KG1 (cell line): ENCODE measurements at regions not wholly inside any gene's neighbourhood (a gene's known extent, or its start where the extent isn't known, plus 50 kb on each side); places are given as distances from the start of the nearest gene placed in this dataset.

Source experiments
- DNase-seq: peaks from one replicate; lab custom pipeline; 2025; lab: John Stamatoyannopoulos, UW

DNA sequence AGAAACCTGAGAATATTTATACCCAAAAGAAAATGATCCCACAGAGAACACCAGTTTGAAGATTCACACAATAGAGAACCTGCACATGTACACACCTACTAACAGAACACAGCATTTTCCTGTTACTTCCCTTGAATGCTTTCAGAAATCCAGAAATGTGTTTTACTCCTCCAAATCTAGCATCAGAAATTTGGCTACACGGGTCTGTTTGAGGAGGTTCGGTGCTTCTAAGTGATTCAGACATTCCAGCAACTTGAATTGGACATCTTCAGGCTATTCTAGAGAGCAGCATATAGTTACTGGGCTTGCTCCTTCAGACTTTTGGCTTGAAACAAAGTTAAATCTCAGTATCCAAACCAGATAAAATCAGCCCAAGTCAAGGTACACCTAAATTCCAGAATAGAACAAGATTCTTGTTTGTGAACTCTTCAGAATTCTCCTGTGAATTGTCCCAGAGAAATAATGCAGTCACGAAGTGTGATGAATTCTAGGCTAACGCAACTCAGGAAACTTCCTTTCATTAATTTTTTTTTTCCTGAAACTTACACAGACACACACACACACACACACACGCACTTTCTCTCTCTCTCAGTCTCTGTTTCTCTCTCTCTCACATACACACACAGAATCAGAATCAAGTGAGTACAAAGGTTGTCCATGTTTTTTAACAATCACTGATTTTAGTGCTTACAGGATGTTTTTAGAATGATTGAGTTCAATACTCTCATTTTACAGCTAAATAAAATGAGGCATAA is 278.4 kb upstream of the SNX7 start:
- no peak for DNase-seq

GRCh38 chr1:98382586-98382985 is 278.9 kb upstream of the SNX7 start:
- no peak for DNase-seq

DNA sequence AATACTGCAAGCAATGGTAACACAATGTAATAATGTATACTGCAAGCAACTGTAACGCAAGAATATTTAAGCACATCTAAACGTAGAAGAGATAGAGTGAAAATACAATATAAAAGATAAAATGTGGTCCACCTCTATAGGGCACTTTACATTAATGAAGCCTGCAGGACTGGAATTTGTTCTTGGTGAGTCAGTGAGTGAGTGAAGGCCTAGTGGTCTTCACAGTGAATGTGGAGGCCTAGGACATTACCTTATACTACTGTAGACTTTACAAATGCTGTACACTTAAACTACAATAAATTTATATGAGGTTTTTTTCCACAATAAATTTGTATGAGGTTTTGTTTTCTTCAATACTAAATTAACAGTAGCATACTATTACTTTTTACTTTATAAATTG is 287.4 kb upstream of the SNX7 start:
- no peak for DNase-seq

DNA sequence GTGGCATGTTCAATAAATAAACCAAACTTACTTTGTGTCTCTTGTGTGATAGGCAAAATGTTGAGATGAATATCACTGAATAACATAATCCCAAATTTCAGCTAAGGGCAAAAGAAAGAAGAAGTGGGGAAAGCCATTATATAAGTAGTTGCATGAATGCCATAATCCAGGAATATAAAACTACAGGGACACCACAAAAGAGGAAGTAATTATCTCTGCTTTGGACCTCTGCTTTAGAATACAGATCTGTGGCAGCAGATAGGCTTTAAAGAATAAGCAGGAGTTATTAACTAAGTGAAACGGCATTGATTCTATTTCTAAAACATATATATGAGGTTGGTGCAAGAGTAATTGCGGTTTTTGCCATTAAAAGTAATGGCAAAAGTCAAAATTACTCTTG is 288.5 kb upstream of the SNX7 start:
- no peak for DNase-seq

DNA sequence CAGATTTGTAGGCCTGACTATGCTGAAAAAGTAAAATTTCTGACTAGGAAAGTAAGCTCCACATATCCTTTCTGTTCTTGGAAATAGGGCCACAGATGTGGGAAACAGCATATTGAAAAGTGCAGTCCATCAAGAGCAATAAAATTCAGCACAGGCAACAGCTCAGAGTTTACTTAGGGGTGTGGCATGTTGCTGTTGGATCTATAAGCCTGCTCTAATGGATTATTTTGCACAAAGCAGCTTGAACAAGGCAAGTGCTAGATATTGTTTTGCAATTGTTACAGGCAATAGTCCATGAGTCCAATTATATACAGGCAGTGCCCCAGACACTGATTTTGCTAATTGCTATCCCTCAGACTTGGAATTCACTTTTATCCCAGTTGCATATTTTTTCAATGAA is 289.8 kb upstream of the SNX7 start:
- no peak for DNase-seq

DNA sequence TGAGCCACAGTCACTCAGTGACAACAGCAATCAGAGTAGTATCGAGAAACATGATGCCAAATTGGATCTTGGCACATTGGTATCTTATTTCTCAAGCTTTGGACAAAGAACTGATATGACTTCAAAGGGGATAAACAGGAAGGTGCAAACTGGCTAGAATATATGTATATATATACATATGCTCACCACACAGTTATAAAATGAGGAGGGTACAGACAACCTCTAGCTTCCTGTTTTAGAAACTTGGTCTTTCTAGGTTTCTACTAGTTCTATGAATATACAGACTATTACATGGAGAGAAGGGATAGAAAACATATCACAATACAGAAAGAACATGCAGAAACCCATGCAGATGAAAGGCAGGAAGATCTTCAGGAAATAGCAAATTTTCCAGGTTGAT is 292.1 kb upstream of the SNX7 start:
- no peak for DNase-seq

GRCh38 chr1:98368995-98369394 is 292.5 kb upstream of the SNX7 start:
- DNase-seq, result no peak

DNA sequence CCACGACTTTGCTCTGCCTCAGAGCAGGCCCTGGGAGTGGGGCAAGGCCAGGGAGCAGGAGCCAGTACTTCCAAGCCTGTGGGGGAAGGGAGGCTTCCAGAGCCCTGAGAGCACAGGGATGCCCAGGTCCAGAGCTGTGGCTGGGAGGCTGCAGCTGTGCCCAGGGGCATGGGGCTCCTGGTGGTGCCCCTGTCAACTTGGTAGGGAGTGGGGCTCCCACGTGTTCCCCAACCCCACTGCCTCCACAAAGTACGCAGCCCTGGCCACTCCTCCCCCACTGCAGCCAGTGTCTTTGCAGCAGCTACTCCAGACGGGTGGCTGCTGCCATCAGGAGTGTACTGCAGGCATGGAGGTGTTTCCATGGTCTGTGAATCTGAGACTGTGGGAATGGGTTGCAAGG is 294.1 kb upstream of the SNX7 start:
- DNase-seq, result no peak

- no peak for DNase-seq
Observed at GRCh38 chr1:98366343-98366742, 295.2 kb upstream of the SNX7 start.

GRCh38 chr1:98364544-98364943 is 297.0 kb upstream of the SNX7 start:
- DNase-seq, result no peak

DNA sequence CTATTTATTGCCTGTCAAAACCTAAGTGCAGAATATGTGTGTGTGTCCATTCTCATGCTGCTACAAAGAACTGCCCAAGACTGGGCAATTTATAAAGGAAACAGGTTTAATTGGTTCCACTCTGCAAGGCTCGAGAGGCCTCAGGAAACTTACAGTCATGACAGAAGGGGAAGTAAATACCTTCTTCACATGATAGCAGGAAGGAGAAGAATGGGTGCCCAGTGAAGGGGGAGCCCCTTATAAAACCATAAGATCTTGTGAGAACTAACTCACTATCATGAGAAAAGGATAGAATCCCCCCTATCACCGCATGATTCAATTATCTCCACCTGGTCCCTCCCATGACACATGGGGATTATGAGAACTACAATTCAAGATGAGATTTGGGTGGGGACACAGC is 300.7 kb upstream of the SNX7 start:
- no peak for DNase-seq

GRCh38 chr1:98355656-98356383 is 305.7 kb upstream of the SNX7 start:
- no peak for DNase-seq

DNA sequence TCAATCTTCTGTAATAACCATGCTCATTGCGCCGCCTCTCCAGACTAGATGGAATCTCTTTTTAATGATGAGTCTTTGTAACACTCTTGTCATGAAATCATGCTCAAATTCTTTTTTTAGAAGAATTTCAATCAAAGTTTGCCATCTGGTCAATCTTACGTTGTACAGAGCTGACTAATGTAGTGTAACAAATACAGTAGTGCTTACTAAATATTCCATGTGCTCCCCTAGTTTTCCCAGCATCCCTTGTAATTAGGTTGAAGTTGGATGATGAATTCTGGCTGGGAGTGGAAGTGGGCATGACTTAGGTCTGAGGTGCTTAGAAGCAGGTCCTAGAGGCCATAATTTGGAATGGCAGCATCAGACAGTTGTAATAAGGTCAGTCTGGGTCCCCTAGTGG is 309.1 kb upstream of the SNX7 start:
- no peak for DNase-seq

DNA sequence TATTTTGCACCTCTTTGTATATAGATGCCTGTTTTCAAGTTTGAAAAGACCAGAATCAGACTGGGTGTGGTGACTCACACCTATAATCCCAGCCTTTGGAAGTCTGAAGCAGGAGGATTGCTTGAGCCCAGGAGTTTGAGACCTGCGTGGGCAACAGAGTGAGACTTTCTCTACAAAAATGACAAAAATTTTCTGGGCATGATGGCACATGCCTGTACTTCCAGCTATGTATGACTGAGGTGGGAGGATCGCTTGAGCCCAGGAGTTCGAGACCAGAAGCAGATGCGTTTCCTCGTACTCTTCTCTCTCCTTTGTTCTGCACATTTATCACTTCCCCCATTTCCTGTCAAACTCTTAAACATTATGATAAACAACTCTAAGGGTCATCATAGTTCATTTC is 310.0 kb upstream of the SNX7 start:
- DNase-seq, result no peak

GRCh38 chr1:98345417-98345816 is 316.1 kb upstream of the SNX7 start:
- no peak for DNase-seq

DNA sequence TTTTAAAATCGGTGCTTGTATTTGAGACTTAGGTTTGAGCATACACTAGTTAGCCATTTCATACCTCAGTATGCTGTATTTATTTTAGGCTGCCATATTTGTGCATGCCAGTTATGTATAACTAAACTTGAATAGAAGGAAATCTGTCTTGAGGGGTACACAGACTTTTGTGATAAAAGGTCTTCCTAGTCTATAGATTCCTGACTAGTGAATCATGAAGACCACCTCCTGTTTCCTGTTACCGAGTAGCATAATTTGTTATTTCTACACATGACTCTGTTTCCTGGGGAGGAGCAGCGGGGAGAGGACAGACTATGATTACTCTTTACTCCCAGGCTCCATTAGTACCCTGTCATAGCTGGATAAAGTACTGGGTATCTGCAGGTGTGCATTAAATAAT is 316.8 kb upstream of the SNX7 start:
- no peak for DNase-seq

GRCh38 chr1:98342566-98342965 is 319.0 kb upstream of the SNX7 start:
- DNase-seq, result no peak

- DNase-seq, result no peak
Observed at GRCh38 chr1:98340511-98340910, 321.0 kb upstream of the SNX7 start.

GRCh38 chr1:98336472-98337083 is 324.9 kb upstream of the SNX7 start:
- no peak for DNase-seq

GRCh38 chr1:98333936-98334335 is 327.6 kb upstream of the SNX7 start:
- DNase-seq, result no peak

DNA sequence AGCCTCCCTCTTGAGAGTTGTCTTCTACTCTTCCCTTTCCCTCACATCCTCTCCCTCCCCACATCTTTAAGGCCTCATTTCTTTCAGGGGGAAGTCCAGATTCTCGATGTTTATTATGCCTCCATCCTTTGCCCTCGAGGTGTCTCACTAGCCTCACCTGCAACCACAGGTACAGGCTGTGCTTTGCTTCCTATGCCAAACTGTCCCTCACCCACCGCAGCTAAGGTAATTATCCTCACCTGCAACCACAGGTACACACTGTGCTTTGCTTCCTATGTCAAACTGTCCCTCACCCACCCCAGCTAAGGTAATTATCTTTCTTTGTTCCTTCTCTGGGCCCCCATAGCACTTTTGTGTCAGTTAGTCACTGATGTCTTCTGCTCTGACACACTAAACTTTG is 328.1 kb upstream of the SNX7 start:
- DNase-seq, result no peak

DNA sequence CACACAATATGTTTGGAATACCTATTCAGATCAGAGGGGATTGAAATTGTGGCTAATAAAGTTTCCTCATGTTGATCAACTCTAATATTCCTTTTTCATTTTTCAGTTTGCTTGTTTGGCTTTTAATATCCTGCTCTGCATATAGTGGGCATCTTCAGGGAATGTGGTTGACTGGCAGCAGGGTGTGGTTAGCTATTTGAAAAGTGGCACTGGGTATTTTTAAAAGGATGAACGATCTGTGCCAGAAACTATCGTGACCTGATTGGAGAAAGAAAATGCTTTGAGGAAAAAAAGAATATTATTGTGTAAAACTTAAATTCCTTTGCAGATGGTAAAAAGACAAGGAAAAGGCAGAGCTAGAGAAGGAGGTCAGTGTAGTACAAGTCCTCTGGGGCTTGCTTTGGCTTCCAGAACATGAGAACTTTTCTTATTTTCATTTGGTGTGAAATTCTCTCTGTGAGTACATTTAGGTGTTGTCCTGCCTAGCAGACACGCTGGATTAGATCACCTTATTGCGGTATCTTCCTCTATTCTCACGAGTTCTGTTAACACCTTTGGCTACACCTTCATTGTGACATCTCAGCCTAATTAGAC is 329.7 kb upstream of the SNX7 start:
- DNase-seq, result no peak

- DNase-seq, result no peak
Observed at GRCh38 chr1:98331243-98331642, 330.3 kb upstream of the SNX7 start.
